Spinal cord (tissue), 9 donors: ENCODE measurements at regions not wholly inside any gene's neighbourhood (a gene's known extent, or its start where the extent isn't known, plus 50 kb on each side); places are given as distances from the start of the nearest gene placed in this dataset.
"Not testable (repeated sequence)": the region's sequence is repeated elsewhere in the genome, so short reads cannot be mapped to it uniquely, and the experiment has no call there.

ENCODE experiments used
- DNase-seq, 6 donors: peaks; one replicate each; pipeline versions ENCODE4 v3.0.0 to v3.0.0-alpha.2; 2013 to 2015; ENCODE audit warnings: low spot score in 6 of 6, low read depth in 4 of 6
- H3K27ac ChIP-seq: one replicate; pipeline ENCODE4 v1.5.1; 2013; ENCODE audit warnings: low read depth, low read length, control low read depth
- H3K27me3 ChIP-seq: one replicate; pipeline ENCODE4 v1.6.1; 2013; ENCODE audit warnings: low read length; ENCODE audit not compliant: control insufficient read depth, insufficient read depth
- H3K36me3 ChIP-seq: one replicate; pipeline ENCODE4 v1.6.1; 2013; ENCODE audit warnings: low read length; ENCODE audit not compliant: control insufficient read depth, insufficient read depth
- H3K4me1 ChIP-seq: one replicate; pipeline ENCODE4 v1.6.1; 2013; ENCODE audit warnings: low read length; ENCODE audit not compliant: control insufficient read depth, insufficient read depth
- H3K4me3 ChIP-seq: one replicate; pipeline ENCODE4 v1.5.1; 2013; ENCODE audit warnings: low read depth, low read length, control low read depth
- H3K9me3 ChIP-seq: one replicate; pipeline ENCODE4 v1.6.1; 2013; ENCODE audit warnings: low read length; ENCODE audit not compliant: control insufficient read depth, insufficient read depth
- WGBS: methylation state at CpG from one replicate; pipeline ENCODE4 v1.1.5; 2013; ENCODE audit warnings: missing lambda C conversion rate; ENCODE audit not compliant: insufficient coverage; 5-methylcytosine and 5-hydroxymethylcytosine counted together
- donor health status: healthy.

GRCh38 chr2:21229302-21229701, 105.5 kb downstream of the TDRD15 start:
- no peak for DNase-seq
- Histone ChIP-seq H3K36me3 (no peaks in the 10 kb centered on the region), H3K27ac (no peak overlapping the region), H3K27me3 (no peaks in the 10 kb centered on the region), H3K4me3 (no peak overlapping the region), H3K4me1 (no peaks in the 10 kb centered on the region), H3K9me3 (no peaks in the 10 kb centered on the region)
- no CpG with 5 or more reads among the region's 1 CpG for WGBS

- 92% methylated on average over 1 of the region's 1 CpG for WGBS
- H3K9me3 ChIP-seq: no peaks in the 10 kb centered on the region
- no peaks in the 10 kb centered on the region for H3K36me3 ChIP-seq
- no peak for DNase-seq
- H3K27ac ChIP-seq: no peak overlapping the region
- no peaks in the 10 kb centered on the region for H3K4me1 ChIP-seq
- no peaks in the 10 kb centered on the region for H3K27me3 ChIP-seq
- no peak overlapping the region for H3K4me3 ChIP-seq
Observed at GRCh38 chr2:21230140-21230539, 106.4 kb downstream of the TDRD15 start.

GRCh38 chr2:21231985-21232384, 108.2 kb downstream of the TDRD15 start:
- H3K4me3 ChIP-seq: no peak overlapping the region
- H3K4me1 ChIP-seq: no peaks in the 10 kb centered on the region
- no peaks in the 10 kb centered on the region for H3K9me3 ChIP-seq
- no peak overlapping the region for H3K27ac ChIP-seq
- no peaks in the 10 kb centered on the region for H3K36me3 ChIP-seq
- DNase-seq: no peak
- H3K27me3 ChIP-seq: no peaks in the 10 kb centered on the region

- H3K36me3 ChIP-seq: no peaks in the 10 kb centered on the region
- H3K27me3 ChIP-seq: no peaks in the 10 kb centered on the region
- no peak overlapping the region for H3K4me3 ChIP-seq
- no peaks in the 10 kb centered on the region for H3K9me3 ChIP-seq
- no peak for DNase-seq
- no CpG with 5 or more reads among the region's 3 CpGs for WGBS
- H3K4me1 ChIP-seq: no peaks in the 10 kb centered on the region
- H3K27ac ChIP-seq: no peak overlapping the region
Observed at GRCh38 chr2:21233194-21233593, 109.4 kb downstream of the TDRD15 start.

GRCh38 chr2:21234001-21234400, 110.2 kb downstream of the TDRD15 start:
- H3K36me3 ChIP-seq: no peaks in the 10 kb centered on the region
- WGBS: no CpG with 5 or more reads among the region's 3 CpGs
- no peak for DNase-seq
- H3K4me1 ChIP-seq: no peaks in the 10 kb centered on the region
- H3K9me3 ChIP-seq: no peaks in the 10 kb centered on the region
- no peaks in the 10 kb centered on the region for H3K27me3 ChIP-seq
- no peak overlapping the region for H3K4me3 ChIP-seq
- no peak overlapping the region for H3K27ac ChIP-seq

GRCh38 chr2:21234464-21235120, 110.8 kb downstream of the TDRD15 start:
- Histone ChIP-seq H3K4me1 (no peaks in the 10 kb centered on the region), H3K27me3 (no peaks in the 10 kb centered on the region), H3K9me3 (no peaks in the 10 kb centered on the region), H3K36me3 (no peaks in the 10 kb centered on the region), H3K4me3 (no peak overlapping the region), H3K27ac (no peak overlapping the region)
- no peak for DNase-seq
- 69% methylated on average over 2 of the region's 3 CpGs for WGBS

- DNase-seq, H3K36me3 ChIP-seq, H3K4me1 ChIP-seq, H3K9me3 ChIP-seq, H3K4me3 ChIP-seq, H3K27me3 ChIP-seq, H3K27ac ChIP-seq: not testable (repeated sequence)
- WGBS: no CpG with 5 or more reads among the region's 1 CpG
Observed at GRCh38 chr2:21239749-21240148, 116.0 kb downstream of the TDRD15 start.

GRCh38 chr2:21244161-21244560, 120.4 kb downstream of the TDRD15 start:
- H3K4me1 ChIP-seq: no peaks in the 10 kb centered on the region
- DNase-seq: no peak
- H3K27ac ChIP-seq: no peak overlapping the region
- no peaks in the 10 kb centered on the region for H3K27me3 ChIP-seq
- WGBS: no CpG with 5 or more reads among the region's 1 CpG
- H3K36me3 ChIP-seq: no peaks in the 10 kb centered on the region
- H3K4me3 ChIP-seq: no peak overlapping the region
- no peaks in the 10 kb centered on the region for H3K9me3 ChIP-seq

- no peaks in the 10 kb centered on the region for H3K27me3 ChIP-seq
- H3K4me1 ChIP-seq: no peaks in the 10 kb centered on the region
- no peaks in the 10 kb centered on the region for H3K9me3 ChIP-seq
- DNase-seq: no peak
- H3K4me3 ChIP-seq: no peak overlapping the region
- no peak overlapping the region for H3K27ac ChIP-seq
- WGBS: 100% methylated on average over 1 of the region's 2 CpGs
- no peaks in the 10 kb centered on the region for H3K36me3 ChIP-seq
Observed at GRCh38 chr2:21245565-21245964, 121.8 kb downstream of the TDRD15 start.

GRCh38 chr2:21249367-21249766, 125.6 kb downstream of the TDRD15 start:
- WGBS: no CpG with 5 or more reads among the region's 3 CpGs
- Histone ChIP-seq H3K9me3 (no peaks in the 10 kb centered on the region), H3K36me3 (no peaks in the 10 kb centered on the region), H3K27me3 (no peaks in the 10 kb centered on the region), H3K4me3 (no peak overlapping the region), H3K27ac (no peak overlapping the region), H3K4me1 (peaks cover under 1% of the 10 kb centered on the region)
- DNase-seq: no peak
